Neuron (in vitro differentiated cells): ENCODE measurements at regions not wholly inside any gene's neighbourhood (a gene's known extent, or its start where the extent isn't known, plus 50 kb on each side); places are given as distances from the start of the nearest gene placed in this dataset.

Source experiments
- H2AFZ ChIP-seq: one replicate; pipeline ENCODE4 v1.6.1; 2013; ENCODE audit warnings: low read depth, mild to moderate bottlenecking, inconsistent platforms, low read length, moderate library complexity
- H3K27me3 ChIP-seq: one replicate; pipeline ENCODE4 v1.6.1; 2013; ENCODE audit warnings: low read length; ENCODE audit not compliant: insufficient read depth
- H3K36me3 ChIP-seq: one replicate; pipeline ENCODE4 v1.6.1; 2013; ENCODE audit warnings: low read length; ENCODE audit not compliant: insufficient read depth
- H3K4me1 ChIP-seq: one replicate; pipeline ENCODE4 v1.6.1; 2013; ENCODE audit warnings: low read length; ENCODE audit not compliant: insufficient read depth
- H3K4me3 ChIP-seq: 2 replicates; pipeline ENCODE4 v1.5.1; 2013; ENCODE audit warnings: mild to moderate bottlenecking, low read length, moderate library complexity
- H3K9me3 ChIP-seq: one replicate; pipeline ENCODE4 v1.6.1; 2013; ENCODE audit warnings: low read length

GRCh38 chr7:125747966-125748365, 818.3 kb upstream of the POT1 start:
- H3K4me3 ChIP-seq, result no peak overlapping the region
- no peaks in the 10 kb centered on the region for H3K9me3 ChIP-seq
- peaks cover 10% of the 10 kb centered on the region for H3K4me1 ChIP-seq
- no peak overlapping the region for H2AFZ ChIP-seq
- no peaks in the 10 kb centered on the region for H3K36me3 ChIP-seq
- no peaks in the 10 kb centered on the region for H3K27me3 ChIP-seq

DNA sequence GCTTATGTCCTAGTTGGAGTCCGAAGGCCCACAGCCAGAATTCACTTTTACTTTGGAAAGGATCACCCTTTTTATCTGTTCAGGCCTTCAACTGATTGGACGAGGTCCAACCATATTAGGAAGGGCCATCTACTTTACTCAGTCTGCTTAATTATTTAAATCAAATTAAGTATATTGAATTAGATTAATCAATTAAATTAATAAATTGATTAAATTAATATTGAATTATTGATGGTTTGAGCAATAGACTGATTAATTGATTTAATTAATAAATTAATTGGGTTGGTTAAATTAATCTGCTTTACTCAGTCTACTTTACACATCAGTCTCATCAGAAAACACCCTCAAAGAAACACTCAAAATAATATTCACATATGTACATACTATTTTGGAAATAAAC, 816.9 kb upstream of the POT1 start:
- peaks cover 10% of the 10 kb centered on the region for H3K4me1 ChIP-seq
- no peaks in the 10 kb centered on the region for H3K36me3 ChIP-seq
- H3K27me3 ChIP-seq, result no peaks in the 10 kb centered on the region
- H2AFZ ChIP-seq, result no peak overlapping the region
- no peak overlapping the region for H3K4me3 ChIP-seq
- no peaks in the 10 kb centered on the region for H3K9me3 ChIP-seq

- H3K4me3 ChIP-seq, result no peak overlapping the region
- no peaks in the 10 kb centered on the region for H3K36me3 ChIP-seq
- no peak overlapping the region for H2AFZ ChIP-seq
- no peaks in the 10 kb centered on the region for H3K4me1 ChIP-seq
- H3K27me3 ChIP-seq, result no peaks in the 10 kb centered on the region
- H3K9me3 ChIP-seq, result no peaks in the 10 kb centered on the region
These were observed 797.6 kb upstream of the POT1 start for GRCh38 chr7:125727215-125727614.

GRCh38 chr7:125695626-125696025, 766.0 kb upstream of the POT1 start:
- no peaks in the 10 kb centered on the region for H3K9me3 ChIP-seq
- no peak overlapping the region for H3K4me3 ChIP-seq
- no peaks in the 10 kb centered on the region for H3K4me1 ChIP-seq
- H3K36me3 ChIP-seq, result no peaks in the 10 kb centered on the region
- H3K27me3 ChIP-seq, result no peaks in the 10 kb centered on the region
- H2AFZ ChIP-seq, result no peak overlapping the region

DNA sequence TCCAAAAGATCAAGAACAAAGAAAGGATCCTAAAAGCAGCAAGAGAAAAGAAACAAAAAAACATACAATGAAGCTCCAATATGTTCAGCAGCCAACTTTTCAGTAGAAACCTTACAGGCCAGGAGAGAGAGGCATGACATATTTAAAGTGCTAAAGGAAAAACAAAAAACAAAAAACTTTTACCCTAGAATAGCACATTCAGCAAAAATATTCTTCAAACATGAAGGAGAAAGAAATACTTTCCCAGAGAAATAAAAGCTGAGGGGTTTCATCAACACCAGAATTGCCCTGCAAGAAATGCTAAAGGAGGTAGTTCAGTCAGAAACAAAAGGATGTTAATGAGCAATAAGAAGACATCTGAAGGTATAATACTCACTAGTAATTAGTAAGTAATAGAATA, 753.5 kb upstream of the POT1 start:
- Histone ChIP-seq H3K27me3 (no peaks in the 10 kb centered on the region), H3K4me1 (no peaks in the 10 kb centered on the region), H3K4me3 (no peak overlapping the region), H2AFZ (no peak overlapping the region), H3K9me3 (no peaks in the 10 kb centered on the region), H3K36me3 (no peaks in the 10 kb centered on the region)

GRCh38 chr7:125681508-125681907, 751.9 kb upstream of the POT1 start:
- no peak overlapping the region for H2AFZ ChIP-seq
- H3K4me3 ChIP-seq, result no peak overlapping the region

DNA sequence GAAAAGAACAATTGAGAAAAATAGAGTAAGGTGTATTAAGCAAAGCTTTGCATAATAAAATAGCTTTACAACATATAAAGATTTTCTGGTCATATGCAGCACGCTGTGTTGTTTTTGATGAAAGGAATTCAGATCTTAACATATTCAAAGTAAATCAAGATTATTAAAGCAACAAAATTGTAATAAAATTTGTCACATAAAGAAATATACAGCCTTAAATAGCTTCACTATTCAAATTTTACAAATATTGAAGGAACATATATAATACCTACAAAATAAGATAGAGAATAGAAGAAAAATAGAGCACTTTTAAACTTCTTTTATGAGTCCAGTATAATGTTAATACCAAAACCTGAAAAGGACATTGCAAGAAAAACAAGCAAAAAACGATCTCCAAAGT, 749.1 kb upstream of the POT1 start:
- Histone ChIP-seq H2AFZ (no peak overlapping the region), H3K27me3 (no peaks in the 10 kb centered on the region), H3K9me3 (no peaks in the 10 kb centered on the region), H3K36me3 (no peaks in the 10 kb centered on the region), H3K4me3 (no peak overlapping the region), H3K4me1 (no peaks in the 10 kb centered on the region)

More at GRCh38 chr7:125681508-125681907, 751.9 kb upstream of the POT1 start:
- Histone ChIP-seq H3K4me1 (no peaks in the 10 kb centered on the region), H3K9me3 (no peaks in the 10 kb centered on the region), H3K27me3 (no peaks in the 10 kb centered on the region), H3K36me3 (no peaks in the 10 kb centered on the region)

DNA sequence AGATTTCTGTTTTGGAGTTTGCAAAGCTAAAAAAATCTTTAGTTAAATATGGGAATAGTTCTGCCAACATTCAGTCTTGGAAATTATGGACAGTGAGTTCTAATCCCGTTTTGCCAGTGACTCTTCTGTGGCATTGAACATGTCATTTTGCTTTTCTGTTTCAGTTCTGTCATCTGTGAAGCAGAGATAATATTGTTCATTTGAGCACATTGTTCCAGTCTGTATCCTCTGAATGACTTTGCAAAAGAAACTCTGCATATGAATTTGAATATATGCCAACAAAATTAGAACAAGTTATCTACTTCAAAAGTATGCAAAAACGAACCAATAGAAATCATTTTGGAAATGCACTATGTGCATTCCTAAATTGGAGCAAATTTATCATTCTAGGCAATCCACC, 746.0 kb upstream of the POT1 start:
- H3K36me3 ChIP-seq, result no peaks in the 10 kb centered on the region
- H3K27me3 ChIP-seq, result no peaks in the 10 kb centered on the region
- H3K4me3 ChIP-seq, result no peak overlapping the region
- no peaks in the 10 kb centered on the region for H3K9me3 ChIP-seq
- no peaks in the 10 kb centered on the region for H3K4me1 ChIP-seq
- H2AFZ ChIP-seq, result no peak overlapping the region

DNA sequence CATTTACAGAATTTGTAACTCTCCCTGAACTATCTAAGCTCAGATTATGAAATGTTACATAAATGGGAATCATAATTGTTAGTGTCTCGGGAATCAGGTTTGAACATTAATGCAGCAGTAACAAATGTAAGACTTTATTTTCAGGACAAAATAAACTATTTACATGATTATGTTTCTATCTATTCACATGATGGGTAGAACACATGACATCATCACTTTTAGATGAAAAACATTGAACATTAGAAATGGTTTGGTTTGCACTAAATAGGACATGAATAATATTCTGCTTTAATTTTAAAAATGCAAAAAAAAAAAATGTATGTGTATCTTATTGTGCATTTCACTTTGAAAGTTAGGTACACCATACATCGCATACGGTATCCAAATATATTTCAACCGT, 745.5 kb upstream of the POT1 start:
- no peak overlapping the region for H3K4me3 ChIP-seq
- H3K36me3 ChIP-seq, result no peaks in the 10 kb centered on the region
- no peaks in the 10 kb centered on the region for H3K9me3 ChIP-seq
- H3K4me1 ChIP-seq, result no peaks in the 10 kb centered on the region
- no peaks in the 10 kb centered on the region for H3K27me3 ChIP-seq
- no peak overlapping the region for H2AFZ ChIP-seq

DNA sequence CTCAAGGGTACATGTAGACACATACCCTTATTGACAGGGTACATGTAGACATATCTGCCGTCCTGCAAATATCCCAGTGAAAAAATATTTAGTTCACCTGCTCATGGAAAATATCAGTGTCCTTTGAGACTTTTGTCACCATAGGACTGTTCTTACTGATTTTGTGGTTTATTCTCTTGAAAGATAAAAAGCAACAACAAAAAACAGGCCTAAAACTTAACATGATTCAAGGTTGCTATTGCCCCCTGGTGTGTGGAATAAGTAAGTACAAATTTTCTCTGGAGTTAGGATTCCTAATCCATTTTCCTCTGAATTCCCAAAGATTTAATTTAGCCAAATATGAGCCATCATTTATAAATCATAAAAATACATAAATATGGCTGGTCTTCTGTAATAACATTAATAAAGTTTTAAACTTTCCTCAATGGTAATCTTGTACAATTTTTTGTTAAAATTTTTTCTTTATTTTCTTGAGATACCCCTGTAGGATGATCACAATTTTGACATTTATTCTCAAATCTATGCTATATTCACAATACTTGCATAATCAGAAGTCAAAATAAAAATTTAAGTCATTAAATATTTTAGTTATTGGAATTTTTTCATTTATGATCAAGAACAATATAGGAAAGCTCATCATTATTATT, 741.4 kb upstream of the POT1 start:
- no peaks in the 10 kb centered on the region for H3K9me3 ChIP-seq
- H3K4me3 ChIP-seq, result no peak overlapping the region
- no peaks in the 10 kb centered on the region for H3K27me3 ChIP-seq
- H3K4me1 ChIP-seq, result no peaks in the 10 kb centered on the region
- H2AFZ ChIP-seq, result no peak overlapping the region
- no peaks in the 10 kb centered on the region for H3K36me3 ChIP-seq

DNA sequence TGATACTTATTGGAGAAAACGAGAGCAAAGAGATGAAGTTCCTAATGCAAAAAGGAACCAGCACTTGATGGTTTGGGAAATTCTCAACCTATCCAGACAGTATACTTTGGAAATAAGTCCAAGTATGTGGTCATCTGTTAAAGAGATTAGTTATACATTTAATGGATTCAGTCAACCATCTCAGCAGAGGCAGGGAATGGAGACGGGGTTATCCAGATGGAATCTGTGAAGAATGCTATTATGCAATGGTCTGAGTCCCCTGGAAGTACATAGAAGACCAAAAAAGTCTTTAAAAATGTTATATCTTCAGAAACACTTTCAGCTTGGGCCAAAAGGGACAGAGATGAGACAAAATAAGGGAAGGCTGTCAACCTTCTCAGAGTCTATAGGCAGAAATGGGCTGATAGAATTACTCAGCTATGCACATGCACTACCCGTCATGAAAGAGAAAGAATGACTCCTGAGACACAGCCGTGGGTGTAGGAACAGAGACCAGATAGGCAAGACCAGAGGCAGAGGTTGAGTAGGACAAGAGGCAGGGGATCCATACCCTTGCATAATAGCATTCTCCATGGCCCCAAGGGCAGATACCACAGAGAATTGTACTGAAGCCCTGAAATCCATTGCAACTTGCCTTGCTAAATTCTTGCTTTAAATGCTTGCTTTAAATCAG, 738.8 kb upstream of the POT1 start:
- Histone ChIP-seq H3K4me3 (no peak overlapping the region), H3K4me1 (no peaks in the 10 kb centered on the region), H3K9me3 (no peaks in the 10 kb centered on the region), H3K27me3 (no peaks in the 10 kb centered on the region), H2AFZ (no peak overlapping the region), H3K36me3 (no peaks in the 10 kb centered on the region)

- Histone ChIP-seq H2AFZ (no peak overlapping the region), H3K36me3 (no peaks in the 10 kb centered on the region), H3K4me1 (no peaks in the 10 kb centered on the region), H3K4me3 (no peak overlapping the region), H3K9me3 (no peaks in the 10 kb centered on the region), H3K27me3 (no peaks in the 10 kb centered on the region)
These were observed 735.0 kb upstream of the POT1 start for GRCh38 chr7:125664625-125665024.

- Histone ChIP-seq H3K4me3 (no peak overlapping the region), H3K27me3 (no peaks in the 10 kb centered on the region), H3K4me1 (no peaks in the 10 kb centered on the region), H3K36me3 (no peaks in the 10 kb centered on the region), H3K9me3 (no peaks in the 10 kb centered on the region), H2AFZ (no peak overlapping the region)
These were observed 734.3 kb upstream of the POT1 start for GRCh38 chr7:125663961-125664360.

GRCh38 chr7:125661677-125662076, 732.1 kb upstream of the POT1 start:
- Histone ChIP-seq H3K36me3 (no peaks in the 10 kb centered on the region), H3K9me3 (no peaks in the 10 kb centered on the region), H3K4me3 (no peak overlapping the region), H2AFZ (no peak overlapping the region), H3K27me3 (no peaks in the 10 kb centered on the region), H3K4me1 (no peaks in the 10 kb centered on the region)
